ENCODE measurements at regions not wholly inside any gene's neighbourhood (a gene's known extent, or its start where the extent isn't known, plus 50 kb on each side); places are given as distances from the start of the nearest gene placed in this dataset.

- H3K9me3 ChIP-seq = no peaks in the 10 kb centered on the region
- no peaks in the 10 kb centered on the region for H3K27me3 ChIP-seq
- DNase-seq = no peak
- H3K4me1 ChIP-seq = no peaks in the 10 kb centered on the region
- no peaks in the 10 kb centered on the region for H3K36me3 ChIP-seq
- no peak overlapping the region for H3K4me3 ChIP-seq (ENCODE audit: low read depth, low read length)
- TF ChIP-seq, protein P1, sequence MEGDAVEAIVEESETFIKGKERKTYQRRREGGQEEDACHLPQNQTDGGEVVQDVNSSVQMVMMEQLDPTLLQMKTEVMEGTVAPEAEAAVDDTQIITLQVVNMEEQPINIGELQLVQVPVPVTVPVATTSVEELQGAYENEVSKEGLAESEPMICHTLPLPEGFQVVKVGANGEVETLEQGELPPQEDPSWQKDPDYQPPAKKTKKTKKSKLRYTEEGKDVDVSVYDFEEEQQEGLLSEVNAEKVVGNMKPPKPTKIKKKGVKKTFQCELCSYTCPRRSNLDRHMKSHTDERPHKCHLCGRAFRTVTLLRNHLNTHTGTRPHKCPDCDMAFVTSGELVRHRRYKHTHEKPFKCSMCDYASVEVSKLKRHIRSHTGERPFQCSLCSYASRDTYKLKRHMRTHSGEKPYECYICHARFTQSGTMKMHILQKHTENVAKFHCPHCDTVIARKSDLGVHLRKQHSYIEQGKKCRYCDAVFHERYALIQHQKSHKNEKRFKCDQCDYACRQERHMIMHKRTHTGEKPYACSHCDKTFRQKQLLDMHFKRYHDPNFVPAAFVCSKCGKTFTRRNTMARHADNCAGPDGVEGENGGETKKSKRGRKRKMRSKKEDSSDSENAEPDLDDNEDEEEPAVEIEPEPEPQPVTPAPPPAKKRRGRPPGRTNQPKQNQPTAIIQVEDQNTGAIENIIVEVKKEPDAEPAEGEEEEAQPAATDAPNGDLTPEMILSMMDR (IDR thresholded peaks at IDR 0.05; ENCODE audit: low read depth, low read length) = no peak
Observed at GRCh38 chr4:106659371-106659770, 290.8 kb upstream of the GIMD1 start.

DNA sequence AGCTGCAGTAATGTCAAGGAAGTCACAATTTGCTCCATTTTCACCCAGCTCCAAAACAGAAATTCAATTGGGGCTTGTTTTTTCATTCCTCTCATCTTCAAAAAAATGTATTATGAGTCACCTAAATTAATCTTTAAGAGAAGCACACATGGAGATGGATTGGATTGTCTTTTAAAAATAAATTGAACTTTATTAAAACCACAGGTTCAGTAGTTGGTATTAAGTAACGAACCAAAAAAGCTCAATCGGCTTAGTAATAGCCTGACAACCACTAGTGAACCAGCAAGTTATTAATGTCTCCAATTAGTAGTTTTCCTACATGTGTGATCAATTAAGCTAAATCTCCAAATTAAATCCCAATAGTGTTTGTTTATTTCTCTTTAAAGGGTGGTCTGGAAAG lies 283.5 kb upstream of the GIMD1 start:
- H3K4me3 ChIP-seq (ENCODE audit: low read depth, low read length) = no peak overlapping the region
- DNase-seq = no peak
- no peaks in the 10 kb centered on the region for H3K36me3 ChIP-seq
- no peaks in the 10 kb centered on the region for H3K4me1 ChIP-seq
- H3K9me3 ChIP-seq = no peaks in the 10 kb centered on the region
- H3K27me3 ChIP-seq = no peaks in the 10 kb centered on the region
- TF ChIP-seq, protein P1 (IDR thresholded peaks at IDR 0.05; ENCODE audit: low read depth, low read length) = no peak

- H3K9me3 ChIP-seq = no peaks in the 10 kb centered on the region
- TF ChIP-seq, protein P1 (IDR thresholded peaks at IDR 0.05; ENCODE audit: low read depth, low read length) = no peak
- H3K4me3 ChIP-seq (ENCODE audit: low read depth, low read length) = no peak overlapping the region
- no peaks in the 10 kb centered on the region for H3K36me3 ChIP-seq
- H3K4me1 ChIP-seq = no peaks in the 10 kb centered on the region
- H3K27me3 ChIP-seq = no peaks in the 10 kb centered on the region
- DNase-seq = no peak
Observed at GRCh38 chr4:106650701-106651100, 282.1 kb upstream of the GIMD1 start.

- Histone ChIP-seq H3K4me1 (no peaks in the 10 kb centered on the region), H3K36me3 (no peaks in the 10 kb centered on the region)
Observed at GRCh38 chr4:106647451-106647850, 278.9 kb upstream of the GIMD1 start.

GRCh38 chr4:106629268-106629625 lies 260.7 kb upstream of the GIMD1 start:
- DNase-seq = no peak
- Histone ChIP-seq H3K27me3 (no peaks in the 10 kb centered on the region), H3K9me3 (no peaks in the 10 kb centered on the region), H3K36me3 (no peaks in the 10 kb centered on the region), H3K4me3 (ENCODE audit: low read depth, low read length) (no peak overlapping the region), H3K4me1 (no peaks in the 10 kb centered on the region)
- TF ChIP-seq, protein P1 (IDR thresholded peaks at IDR 0.05; ENCODE audit: low read depth, low read length) = no peak

More at GRCh38 chr4:106647451-106647850, 278.9 kb upstream of the GIMD1 start:
- no peaks in the 10 kb centered on the region for H3K27me3 ChIP-seq
- no peak for DNase-seq
- no peaks in the 10 kb centered on the region for H3K9me3 ChIP-seq
- TF ChIP-seq, protein P1 (IDR thresholded peaks at IDR 0.05; ENCODE audit: low read depth, low read length) = no peak
- H3K4me3 ChIP-seq (ENCODE audit: low read depth, low read length) = no peak overlapping the region

DNA sequence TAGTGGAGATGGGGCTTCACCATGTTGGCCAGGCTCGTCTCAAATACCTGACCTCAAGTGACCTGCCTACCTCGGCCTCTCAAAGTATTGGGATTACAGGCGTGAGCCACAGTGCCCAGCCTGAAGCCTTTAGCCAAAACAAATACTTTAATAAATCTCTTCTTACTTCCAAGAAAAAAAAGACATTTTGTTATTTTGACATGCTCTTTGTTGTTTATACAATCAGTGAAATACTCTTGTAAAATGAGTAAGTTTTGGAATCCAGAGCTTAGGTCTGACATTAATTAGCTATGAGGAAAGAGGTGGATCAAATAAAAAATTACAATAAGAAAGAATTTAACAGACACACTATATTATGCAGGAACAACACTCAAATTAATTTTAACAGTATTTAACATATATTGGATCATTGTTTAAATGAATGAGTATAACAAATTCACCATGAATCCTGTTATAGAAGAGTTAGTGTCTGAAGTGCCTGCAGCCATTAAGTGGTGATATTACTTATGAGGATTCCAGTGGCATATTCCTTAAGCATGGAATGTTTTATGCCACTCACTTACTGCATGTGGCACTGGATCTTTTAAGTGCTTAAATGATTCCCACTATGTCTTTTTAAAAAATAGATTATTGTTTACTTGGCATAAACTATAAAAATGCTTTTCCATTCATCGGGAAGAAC lies 260.1 kb upstream of the GIMD1 start:
- Histone ChIP-seq H3K4me3 (ENCODE audit: low read depth, low read length) (no peak overlapping the region), H3K27me3 (no peaks in the 10 kb centered on the region)
- DNase-seq = no peak

More for the DNA sequence above, 260.1 kb upstream of the GIMD1 start:
- no peaks in the 10 kb centered on the region for H3K4me1 ChIP-seq
- H3K36me3 ChIP-seq = no peaks in the 10 kb centered on the region
- H3K9me3 ChIP-seq = no peaks in the 10 kb centered on the region
- TF ChIP-seq, protein P1 (IDR thresholded peaks at IDR 0.05; ENCODE audit: low read depth, low read length) = no peak
